Choroid plexus epithelial cell (primary cell): ENCODE measurements at regions not wholly inside any gene's neighbourhood (a gene's known extent, or its start where the extent isn't known, plus 50 kb on each side); places are given as distances from the start of the nearest gene placed in this dataset.

Experiments used
- DNase-seq: peaks from one replicate; pipeline ENCODE4 v3.0.0-alpha.2; 2010; ENCODE audit warnings: low read depth
- H3K4me3 ChIP-seq: 2 replicates; pipeline ENCODE4 v1.5.1; 2011; ENCODE audit warnings: low read depth, mild to moderate bottlenecking, control low read depth, low read length, moderate library complexity
- CTCF ChIP-seq: conservative IDR thresholded peaks from 2 replicates; pipeline ENCODE4 v1.5.1; 2011; ENCODE audit warnings: low read depth, mild to moderate bottlenecking, control low read depth, inconsistent platforms, low read length, moderate library complexity

GRCh38 chr22:27156821-27157489 is 499.6 kb downstream of the MIAT start:
- no peak for TF ChIP-seq CTCF
- no peak for DNase-seq
- no peak overlapping the region for H3K4me3 ChIP-seq

GRCh38 chr22:27157666-27158370 is 500.4 kb downstream of the MIAT start:
- no peak for TF ChIP-seq CTCF
- no peak for DNase-seq
- no peak overlapping the region for H3K4me3 ChIP-seq

- DNase-seq: no peak
- H3K4me3 ChIP-seq: no peak overlapping the region
- TF ChIP-seq CTCF: no peak
These were observed 501.6 kb downstream of the MIAT start for GRCh38 chr22:27159016-27159415.

- no peak overlapping the region for H3K4me3 ChIP-seq
- TF ChIP-seq CTCF: no peak
- no peak for DNase-seq
These were observed 502.4 kb downstream of the MIAT start for GRCh38 chr22:27159716-27160295.

- DNase-seq: no peak
- TF ChIP-seq CTCF: no peak
These were observed 506.1 kb downstream of the MIAT start for GRCh38 chr22:27163162-27164137.

GRCh38 chr22:27164781-27165503 is 507.6 kb downstream of the MIAT start:
- DNase-seq: no peak
- H3K4me3 ChIP-seq: no peak overlapping the region
- TF ChIP-seq CTCF: no peak

More at GRCh38 chr22:27163162-27164137, 506.1 kb downstream of the MIAT start:
- no peak overlapping the region for H3K4me3 ChIP-seq
